ENCODE measurements at regions not wholly inside any gene's neighbourhood (a gene's known extent, or its start where the extent isn't known, plus 50 kb on each side); places are given as distances from the start of the nearest gene placed in this dataset.

GRCh38 chr12:116465407-116465806, 93.8 kb upstream of the MAP1LC3B2 start:
- Histone ChIP-seq H3K9me3 (ENCODE audit: control insufficient read depth, low read length) (no peaks in the 10 kb centered on the region), H3K4me1 (ENCODE audit: control insufficient read depth, insufficient read depth, low read length) (no peaks in the 10 kb centered on the region), H3K9ac (ENCODE audit: low read length) (no peak overlapping the region), H3K27me3 (ENCODE audit: control insufficient read depth, insufficient read depth, low read length) (no peaks in the 10 kb centered on the region), H3K4me3 (ENCODE audit: low read length) (no peak overlapping the region), H3K36me3 (ENCODE audit: control insufficient read depth, insufficient read depth, low read length) (no peaks in the 10 kb centered on the region)

- Histone ChIP-seq H3K27me3 (ENCODE audit: control insufficient read depth, insufficient read depth, low read length) (no peaks in the 10 kb centered on the region), H3K36me3 (ENCODE audit: control insufficient read depth, insufficient read depth, low read length) (no peaks in the 10 kb centered on the region), H3K4me3 (ENCODE audit: low read length) (no peak overlapping the region), H3K9me3 (ENCODE audit: control insufficient read depth, low read length) (no peaks in the 10 kb centered on the region), H3K9ac (ENCODE audit: low read length) (no peak overlapping the region), H3K4me1 (ENCODE audit: control insufficient read depth, insufficient read depth, low read length) (no peaks in the 10 kb centered on the region)
Measured at GRCh38 chr12:116465856-116466255, 93.3 kb upstream of the MAP1LC3B2 start.

GRCh38 chr12:116466536-116466935, 92.6 kb upstream of the MAP1LC3B2 start:
- Histone ChIP-seq H3K27me3 (ENCODE audit: control insufficient read depth, insufficient read depth, low read length) (no peaks in the 10 kb centered on the region), H3K36me3 (ENCODE audit: control insufficient read depth, insufficient read depth, low read length) (no peaks in the 10 kb centered on the region), H3K4me1 (ENCODE audit: control insufficient read depth, insufficient read depth, low read length) (no peaks in the 10 kb centered on the region), H3K4me3 (ENCODE audit: low read length) (no peak overlapping the region), H3K9ac (ENCODE audit: low read length) (no peak overlapping the region), H3K9me3 (ENCODE audit: control insufficient read depth, low read length) (no peaks in the 10 kb centered on the region)

- Histone ChIP-seq H3K36me3 (ENCODE audit: control insufficient read depth, insufficient read depth, low read length) (no peaks in the 10 kb centered on the region), H3K9ac (ENCODE audit: low read length) (no peak overlapping the region), H3K4me1 (ENCODE audit: control insufficient read depth, insufficient read depth, low read length) (no peaks in the 10 kb centered on the region), H3K4me3 (ENCODE audit: low read length) (no peak overlapping the region), H3K27me3 (ENCODE audit: control insufficient read depth, insufficient read depth, low read length) (no peaks in the 10 kb centered on the region), H3K9me3 (ENCODE audit: control insufficient read depth, low read length) (no peaks in the 10 kb centered on the region)
Measured at GRCh38 chr12:116469344-116469743, 89.8 kb upstream of the MAP1LC3B2 start.

GRCh38 chr12:116471544-116471943, 87.6 kb upstream of the MAP1LC3B2 start:
- Histone ChIP-seq H3K9ac (ENCODE audit: low read length) (no peak overlapping the region), H3K27me3 (ENCODE audit: control insufficient read depth, insufficient read depth, low read length) (no peaks in the 10 kb centered on the region), H3K4me3 (ENCODE audit: low read length) (no peak overlapping the region), H3K4me1 (ENCODE audit: control insufficient read depth, insufficient read depth, low read length) (no peaks in the 10 kb centered on the region), H3K9me3 (ENCODE audit: control insufficient read depth, low read length) (no peaks in the 10 kb centered on the region), H3K36me3 (ENCODE audit: control insufficient read depth, insufficient read depth, low read length) (no peaks in the 10 kb centered on the region)

- Histone ChIP-seq H3K4me1 (ENCODE audit: control insufficient read depth, insufficient read depth, low read length) (no peaks in the 10 kb centered on the region), H3K9me3 (ENCODE audit: control insufficient read depth, low read length) (no peaks in the 10 kb centered on the region), H3K36me3 (ENCODE audit: control insufficient read depth, insufficient read depth, low read length) (no peaks in the 10 kb centered on the region), H3K27me3 (ENCODE audit: control insufficient read depth, insufficient read depth, low read length) (no peaks in the 10 kb centered on the region), H3K9ac (ENCODE audit: low read length) (no peak overlapping the region), H3K4me3 (ENCODE audit: low read length) (no peak overlapping the region)
Measured at GRCh38 chr12:116472193-116472592, 87.0 kb upstream of the MAP1LC3B2 start.

- H3K4me1 ChIP-seq (ENCODE audit: control insufficient read depth, insufficient read depth, low read length) = no peaks in the 10 kb centered on the region
- no peaks in the 10 kb centered on the region for H3K36me3 ChIP-seq (ENCODE audit: control insufficient read depth, insufficient read depth, low read length)
Measured at GRCh38 chr12:116473416-116473815, 85.8 kb upstream of the MAP1LC3B2 start.

GRCh38 chr12:116474331-116474730, 84.8 kb upstream of the MAP1LC3B2 start:
- Histone ChIP-seq H3K4me3 (ENCODE audit: low read length) (no peak overlapping the region), H3K4me1 (ENCODE audit: control insufficient read depth, insufficient read depth, low read length) (no peaks in the 10 kb centered on the region), H3K36me3 (ENCODE audit: control insufficient read depth, insufficient read depth, low read length) (no peaks in the 10 kb centered on the region), H3K27me3 (ENCODE audit: control insufficient read depth, insufficient read depth, low read length) (no peaks in the 10 kb centered on the region), H3K9ac (ENCODE audit: low read length) (no peak overlapping the region), H3K9me3 (ENCODE audit: control insufficient read depth, low read length) (no peaks in the 10 kb centered on the region)

More at GRCh38 chr12:116473416-116473815, 85.8 kb upstream of the MAP1LC3B2 start:
- H3K9me3 ChIP-seq (ENCODE audit: control insufficient read depth, low read length) = no peaks in the 10 kb centered on the region
- no peak overlapping the region for H3K4me3 ChIP-seq (ENCODE audit: low read length)
- no peaks in the 10 kb centered on the region for H3K27me3 ChIP-seq (ENCODE audit: control insufficient read depth, insufficient read depth, low read length)
- no peak overlapping the region for H3K9ac ChIP-seq (ENCODE audit: low read length)

- no peaks in the 10 kb centered on the region for H3K4me1 ChIP-seq (ENCODE audit: control insufficient read depth, insufficient read depth, low read length)
- H3K36me3 ChIP-seq (ENCODE audit: control insufficient read depth, insufficient read depth, low read length) = no peaks in the 10 kb centered on the region
- H3K4me3 ChIP-seq (ENCODE audit: low read length) = no peak overlapping the region
- H3K9ac ChIP-seq (ENCODE audit: low read length) = no peak overlapping the region
- no peaks in the 10 kb centered on the region for H3K27me3 ChIP-seq (ENCODE audit: control insufficient read depth, insufficient read depth, low read length)
- no peaks in the 10 kb centered on the region for H3K9me3 ChIP-seq (ENCODE audit: control insufficient read depth, low read length)
Measured at GRCh38 chr12:116474899-116475298, 84.3 kb upstream of the MAP1LC3B2 start.

- Histone ChIP-seq H3K9me3 (ENCODE audit: control insufficient read depth, low read length) (no peaks in the 10 kb centered on the region), H3K9ac (ENCODE audit: low read length) (no peak overlapping the region), H3K27me3 (ENCODE audit: control insufficient read depth, insufficient read depth, low read length) (peaks cover 4% of the 10 kb centered on the region), H3K36me3 (ENCODE audit: control insufficient read depth, insufficient read depth, low read length) (no peaks in the 10 kb centered on the region), H3K4me1 (ENCODE audit: control insufficient read depth, insufficient read depth, low read length) (no peaks in the 10 kb centered on the region), H3K4me3 (ENCODE audit: low read length) (no peak overlapping the region)
Measured at GRCh38 chr12:116476227-116476822, 82.9 kb upstream of the MAP1LC3B2 start.

GRCh38 chr12:116478243-116478773, 80.9 kb upstream of the MAP1LC3B2 start:
- no peak overlapping the region for H3K4me3 ChIP-seq (ENCODE audit: low read length)
- H3K9me3 ChIP-seq (ENCODE audit: control insufficient read depth, low read length) = no peaks in the 10 kb centered on the region
- no peaks in the 10 kb centered on the region for H3K36me3 ChIP-seq (ENCODE audit: control insufficient read depth, insufficient read depth, low read length)
- no peaks in the 10 kb centered on the region for H3K4me1 ChIP-seq (ENCODE audit: control insufficient read depth, insufficient read depth, low read length)
- H3K27me3 ChIP-seq (ENCODE audit: control insufficient read depth, insufficient read depth, low read length) = peaks cover 15% of the 10 kb centered on the region
- no peak overlapping the region for H3K9ac ChIP-seq (ENCODE audit: low read length)

GRCh38 chr12:116480210-116480810, 78.9 kb upstream of the MAP1LC3B2 start:
- Histone ChIP-seq H3K4me1 (ENCODE audit: control insufficient read depth, insufficient read depth, low read length) (no peaks in the 10 kb centered on the region), H3K9ac (ENCODE audit: low read length) (no peak overlapping the region), H3K27me3 (ENCODE audit: control insufficient read depth, insufficient read depth, low read length) (peaks cover 15% of the 10 kb centered on the region)

More at GRCh38 chr12:116480210-116480810, 78.9 kb upstream of the MAP1LC3B2 start:
- no peaks in the 10 kb centered on the region for H3K9me3 ChIP-seq (ENCODE audit: control insufficient read depth, low read length)
- H3K4me3 ChIP-seq (ENCODE audit: low read length) = no peak overlapping the region
- H3K36me3 ChIP-seq (ENCODE audit: control insufficient read depth, insufficient read depth, low read length) = no peaks in the 10 kb centered on the region
